ENCODE measurements at regions not wholly inside any gene's neighbourhood (a gene's known extent, or its start where the extent isn't known, plus 50 kb on each side); places are given as distances from the start of the nearest gene placed in this dataset.

GRCh38 chrX:150152546-150152945 lies 210.6 kb upstream of the MAMLD1 start:
- no peak for DNase-seq (ENCODE audit: low read depth, low spot score)
- in situ Hi-C loops (cut with HindIII; ENCODE audit: low pct_unique_long_range_greater_than_20kb, low sequenced_read_pairs), result no loop called here

DNA sequence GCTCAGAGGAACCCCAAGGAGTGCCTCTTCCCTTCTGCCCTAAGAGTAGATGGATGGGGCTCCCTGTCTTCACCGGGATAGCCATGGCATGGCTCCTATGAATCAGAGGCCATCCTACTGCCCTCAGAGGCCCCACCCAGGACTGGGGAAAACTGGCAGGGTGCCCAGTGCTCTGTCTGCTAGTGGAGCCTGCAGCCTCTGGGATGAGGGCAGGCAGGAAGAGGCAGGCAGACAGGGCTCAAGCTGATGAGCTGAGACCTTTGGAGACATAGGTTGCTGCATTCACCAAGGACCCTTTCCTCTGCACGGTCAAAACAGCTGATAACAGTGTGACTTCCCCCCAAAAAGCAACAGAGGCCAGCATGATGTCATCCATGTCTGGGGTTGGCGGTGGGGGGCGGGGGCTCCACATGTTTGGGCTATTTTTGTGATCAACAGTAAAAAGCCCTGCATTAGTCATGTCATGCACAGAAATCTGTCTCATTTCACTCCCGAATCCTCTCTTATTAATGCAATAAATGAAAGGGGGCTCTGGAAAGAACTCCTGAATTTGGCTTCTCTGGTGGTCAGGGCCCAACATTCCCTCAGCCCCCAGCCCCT lies 207.6 kb upstream of the MAMLD1 start:
- in situ Hi-C loops (cut with HindIII; ENCODE audit: low pct_unique_long_range_greater_than_20kb, low sequenced_read_pairs), result no loop called here
- DNase-seq (ENCODE audit: low read depth, low spot score), result peak; percentile 1

DNA sequence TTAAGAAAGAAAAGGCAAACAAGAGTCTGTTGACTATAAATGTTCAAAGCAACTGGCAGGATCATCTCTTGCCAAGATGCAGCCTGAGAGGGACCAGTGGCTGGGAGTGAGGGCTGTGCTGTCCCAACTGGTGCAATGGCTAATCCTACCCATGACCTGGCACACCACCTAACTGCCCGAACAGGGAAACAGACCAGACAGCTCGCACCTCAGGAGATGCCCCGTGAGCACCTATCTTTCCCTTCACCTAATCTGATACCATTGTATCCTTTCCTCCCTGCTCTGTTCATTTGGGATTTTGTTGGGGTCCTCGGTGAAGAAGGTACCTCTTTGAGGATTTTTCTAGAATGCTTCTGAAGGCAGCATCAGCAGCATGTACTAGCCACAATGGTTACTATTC lies 206.5 kb upstream of the MAMLD1 start:
- DNase-seq (ENCODE audit: low read depth, low spot score), result no peak
- in situ Hi-C loops (cut with HindIII; ENCODE audit: low pct_unique_long_range_greater_than_20kb, low sequenced_read_pairs), result no loop called here

DNA sequence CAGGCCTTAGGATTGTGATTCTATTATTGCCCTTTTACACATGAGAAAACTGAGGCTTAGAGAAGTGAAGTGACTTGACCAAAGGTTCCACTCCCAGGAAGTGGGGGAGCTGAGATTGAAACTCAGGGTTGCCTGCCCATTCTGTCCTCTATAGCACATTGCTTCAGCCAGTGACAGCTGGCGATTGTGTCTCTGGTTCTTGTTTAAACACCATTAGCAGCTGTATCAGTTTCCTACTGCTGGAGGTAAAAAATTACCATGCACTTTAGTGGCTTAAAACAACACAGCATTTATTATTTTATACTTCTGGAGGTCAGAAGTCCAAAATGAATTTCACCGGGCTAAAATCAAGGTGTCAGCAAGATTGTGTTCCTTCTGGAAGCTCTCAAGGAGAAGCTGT lies 205.8 kb upstream of the MAMLD1 start:
- in situ Hi-C loops (cut with HindIII; ENCODE audit: low pct_unique_long_range_greater_than_20kb, low sequenced_read_pairs), result no loop called here
- DNase-seq (ENCODE audit: low read depth, low spot score), result no peak

DNA sequence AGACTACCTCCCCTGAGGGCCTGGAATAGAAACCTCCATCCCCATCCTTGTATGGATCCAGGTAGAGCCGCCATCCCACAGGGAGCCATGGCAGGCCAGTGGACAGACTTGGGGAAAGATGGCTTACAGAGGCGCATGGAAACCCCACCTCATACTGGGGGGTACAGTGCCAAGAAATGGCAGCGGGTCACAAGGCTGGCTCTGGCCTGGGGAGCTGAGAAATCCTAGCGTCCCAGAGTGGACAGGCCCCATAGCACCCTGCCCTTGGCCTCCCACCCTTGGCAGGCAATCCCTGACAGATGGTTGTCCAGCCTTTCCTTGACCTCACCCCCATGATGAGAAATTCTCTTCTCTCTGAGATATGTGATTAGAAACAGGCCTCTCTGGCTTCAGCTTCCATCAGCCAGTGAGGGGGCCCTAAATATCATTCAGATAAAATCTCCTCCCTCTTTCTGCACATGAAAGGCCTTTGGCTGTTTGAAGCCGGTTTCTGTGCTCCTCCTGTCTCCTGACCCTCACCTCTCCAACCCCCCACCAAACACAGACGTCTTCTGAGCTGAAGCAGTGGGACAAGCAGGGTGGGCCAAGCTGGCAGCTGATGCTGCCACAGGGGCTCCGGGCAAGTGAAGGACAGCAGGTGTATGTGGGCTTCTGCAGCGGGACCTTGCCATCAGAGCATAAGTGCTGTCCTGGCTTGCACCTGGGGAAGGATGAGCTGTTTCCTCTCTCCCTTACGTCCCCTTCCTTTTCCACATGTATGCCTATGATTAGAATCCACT lies 204.4 kb upstream of the MAMLD1 start:
- no peak for DNase-seq (ENCODE audit: low read depth, low spot score)
- in situ Hi-C loops (cut with HindIII; ENCODE audit: low pct_unique_long_range_greater_than_20kb, low sequenced_read_pairs), result no loop called here

DNA sequence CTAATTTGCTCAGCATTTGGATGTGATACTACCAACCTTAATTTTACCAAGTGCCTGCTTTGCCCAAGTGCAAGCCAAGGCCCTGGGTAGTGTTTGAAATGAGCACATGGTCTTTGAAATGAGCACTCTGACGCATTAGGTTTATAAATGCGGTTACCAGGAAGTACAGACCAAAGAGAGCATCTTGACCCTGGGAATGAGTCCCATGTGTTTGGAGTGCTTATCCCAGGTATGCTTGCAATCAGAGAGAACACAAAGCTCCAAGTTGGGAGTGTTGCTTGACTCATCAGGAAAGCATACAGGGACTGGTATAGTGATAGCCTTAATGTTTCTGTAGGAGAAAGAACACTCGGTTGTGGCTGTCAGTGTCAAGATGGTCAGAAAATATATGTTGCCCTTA lies 203.6 kb upstream of the MAMLD1 start:
- in situ Hi-C loops (cut with HindIII; ENCODE audit: low pct_unique_long_range_greater_than_20kb, low sequenced_read_pairs), result no loop called here
- no peak for DNase-seq (ENCODE audit: low read depth, low spot score)

- DNase-seq (ENCODE audit: low read depth, low spot score), result no peak
- in situ Hi-C loops (cut with HindIII; ENCODE audit: low pct_unique_long_range_greater_than_20kb, low sequenced_read_pairs), result no loop called here
Measured at GRCh38 chrX:150160656-150161055, 202.5 kb upstream of the MAMLD1 start.

GRCh38 chrX:150161193-150161592 lies 201.9 kb upstream of the MAMLD1 start:
- no peak for DNase-seq (ENCODE audit: low read depth, low spot score)
- in situ Hi-C loops (cut with HindIII; ENCODE audit: low pct_unique_long_range_greater_than_20kb, low sequenced_read_pairs), result no loop called here

DNA sequence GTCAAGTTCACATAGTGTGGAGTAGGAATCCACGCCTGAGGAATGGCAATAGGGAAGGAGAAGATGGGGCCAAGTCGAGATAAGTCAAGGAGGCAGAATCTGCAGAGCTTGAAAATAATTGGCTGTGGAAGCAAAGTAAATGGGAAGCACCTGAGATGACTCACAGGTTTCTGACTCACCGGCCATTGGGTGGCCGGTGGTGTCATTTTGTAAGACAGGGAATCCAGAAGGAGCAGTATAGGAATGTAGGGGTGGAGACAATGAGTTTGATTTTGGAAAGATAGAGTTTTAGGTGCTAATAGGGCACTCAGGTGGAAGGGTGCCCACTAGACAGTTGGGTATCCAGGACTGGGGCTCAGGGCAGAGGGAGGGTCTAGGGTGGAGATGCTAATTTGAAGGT lies 201.0 kb upstream of the MAMLD1 start:
- in situ Hi-C loops (cut with HindIII; ENCODE audit: low pct_unique_long_range_greater_than_20kb, low sequenced_read_pairs), result no loop called here
- no peak for DNase-seq (ENCODE audit: low read depth, low spot score)

GRCh38 chrX:150163221-150163930 lies 199.7 kb upstream of the MAMLD1 start:
- in situ Hi-C loops (cut with HindIII; ENCODE audit: low pct_unique_long_range_greater_than_20kb, low sequenced_read_pairs), result no loop called here
- DNase-seq (ENCODE audit: low read depth, low spot score), result no peak

GRCh38 chrX:150163956-150164726 lies 199.0 kb upstream of the MAMLD1 start:
- in situ Hi-C loops (cut with HindIII; ENCODE audit: low pct_unique_long_range_greater_than_20kb, low sequenced_read_pairs), result no loop called here

DNA sequence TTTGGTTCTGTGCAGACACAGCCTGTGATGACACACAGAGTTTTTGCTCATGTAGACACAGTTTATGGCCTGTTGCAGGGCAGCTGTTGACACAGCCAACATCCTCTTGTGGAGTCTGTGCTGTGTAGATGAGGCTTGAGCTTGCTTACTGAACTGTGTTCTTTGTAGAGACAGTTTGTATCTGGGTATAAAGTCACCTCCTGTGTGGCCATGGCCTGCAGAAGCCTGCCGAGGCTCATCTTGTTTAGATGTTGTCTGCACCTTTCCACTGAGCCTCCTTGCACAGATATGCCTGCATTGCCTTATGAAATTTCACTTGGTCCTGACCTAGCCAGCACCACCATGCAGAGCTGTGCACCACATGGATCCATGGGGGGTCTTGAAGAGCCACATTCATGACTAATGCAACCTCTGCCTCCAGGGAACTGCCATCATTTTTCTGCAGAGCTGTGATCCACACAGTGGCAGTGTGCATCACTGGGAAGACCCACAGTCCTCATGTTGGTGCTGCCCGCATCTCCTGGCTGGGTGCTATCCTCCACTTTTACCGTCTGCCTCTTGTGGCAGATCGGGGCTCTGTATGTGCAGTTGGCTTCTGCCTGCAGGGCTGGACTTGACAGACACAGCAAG lies 198.0 kb upstream of the MAMLD1 start:
- in situ Hi-C loops (cut with HindIII; ENCODE audit: low pct_unique_long_range_greater_than_20kb, low sequenced_read_pairs), result no loop called here
- no peak for DNase-seq (ENCODE audit: low read depth, low spot score)

More at GRCh38 chrX:150163956-150164726, 199.0 kb upstream of the MAMLD1 start:
- DNase-seq (ENCODE audit: low read depth, low spot score), result no peak

DNA sequence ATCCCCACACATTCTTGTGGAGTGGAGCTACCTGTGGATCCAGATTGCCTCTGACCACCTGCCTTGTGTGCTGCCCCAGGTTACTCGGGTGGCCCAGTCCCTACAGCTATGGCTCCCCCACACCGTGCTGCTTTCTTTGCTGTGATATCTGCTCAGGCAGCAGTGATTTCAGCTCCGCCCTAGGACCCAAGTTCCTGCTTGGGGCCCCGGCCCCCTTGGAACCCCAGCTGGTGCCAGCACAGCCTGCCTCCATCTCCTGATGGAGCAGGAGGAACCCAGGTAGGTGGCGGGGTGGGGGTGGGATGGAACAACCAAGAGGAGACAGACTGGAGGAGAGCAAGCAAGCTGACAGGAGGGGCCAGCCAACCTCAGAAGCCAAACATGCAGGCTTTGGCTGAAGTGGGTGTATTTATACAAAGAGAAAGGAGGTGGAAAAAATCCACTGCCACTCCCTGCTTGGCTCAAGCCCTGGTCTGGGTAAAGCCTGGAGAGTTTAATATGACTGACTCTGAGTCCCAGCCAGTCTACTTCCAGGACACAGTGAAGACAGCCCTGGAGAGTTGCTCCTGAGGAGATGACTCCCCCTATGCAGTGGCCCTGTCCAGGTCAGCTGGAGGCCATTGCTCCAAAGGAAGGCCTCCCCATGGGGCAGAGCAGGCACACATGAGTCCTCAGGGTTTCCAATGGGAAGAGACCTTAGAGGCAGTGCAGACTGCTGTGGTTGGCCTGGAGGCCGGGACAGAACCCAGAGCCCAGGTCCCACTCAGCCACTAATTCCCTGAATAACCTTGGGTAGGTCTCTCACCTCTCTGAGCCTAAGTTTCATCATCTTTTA lies 197.1 kb upstream of the MAMLD1 start:
- no peak for DNase-seq (ENCODE audit: low read depth, low spot score)
- in situ Hi-C loops (cut with HindIII; ENCODE audit: low pct_unique_long_range_greater_than_20kb, low sequenced_read_pairs), result no loop called here

DNA sequence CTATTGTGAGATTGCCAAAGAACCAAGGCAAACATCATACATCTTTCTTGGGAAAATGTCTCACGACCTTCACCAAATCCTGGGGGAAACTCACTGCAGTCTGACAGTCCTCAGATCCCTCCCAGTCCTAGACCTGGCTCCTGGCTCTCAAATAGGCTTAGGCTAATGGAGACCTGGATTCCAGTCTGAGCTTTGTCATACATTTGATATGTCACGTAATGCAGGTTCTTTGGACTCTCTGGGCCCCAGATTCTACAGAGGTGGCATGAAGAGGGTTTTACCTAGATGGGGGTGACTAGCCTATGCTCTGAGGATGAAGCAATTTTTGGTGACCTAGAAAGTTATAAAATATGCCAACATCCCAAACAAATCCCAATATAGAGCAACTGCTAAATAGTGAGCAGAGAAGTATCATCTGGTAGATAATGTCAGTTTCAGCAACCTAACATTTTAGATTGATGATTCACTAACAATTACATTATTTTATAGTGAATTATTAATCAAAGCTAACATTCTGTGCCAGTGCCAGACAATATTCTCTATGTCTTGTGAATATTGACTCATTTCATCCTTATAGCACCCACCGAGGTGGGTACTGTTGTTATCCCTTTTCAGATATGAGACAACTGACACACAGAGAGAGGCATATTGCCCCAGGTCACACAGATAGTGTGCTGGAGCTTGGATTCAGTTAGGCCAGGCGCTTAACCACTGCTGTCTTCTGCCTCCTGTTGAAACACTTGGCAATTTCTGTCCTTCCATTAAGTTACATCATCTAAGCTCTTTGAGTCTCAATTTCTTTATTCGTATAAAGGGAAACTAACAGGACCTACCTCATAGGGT lies 195.4 kb upstream of the MAMLD1 start:
- DNase-seq (ENCODE audit: low read depth, low spot score), result no peak
- in situ Hi-C loops (cut with HindIII; ENCODE audit: low pct_unique_long_range_greater_than_20kb, low sequenced_read_pairs), result no loop called here

GRCh38 chrX:150182161-150182560 lies 181.0 kb upstream of the MAMLD1 start:
- DNase-seq (ENCODE audit: low read depth, low spot score), result no peak
- in situ Hi-C loops (cut with HindIII; ENCODE audit: low pct_unique_long_range_greater_than_20kb, low sequenced_read_pairs), result no loop called here

GRCh38 chrX:150184491-150184890 lies 178.6 kb upstream of the MAMLD1 start:
- no peak for DNase-seq (ENCODE audit: low read depth, low spot score)
- in situ Hi-C loops (cut with HindIII; ENCODE audit: low pct_unique_long_range_greater_than_20kb, low sequenced_read_pairs), result no loop called here
